ENCODE measurements at regions not wholly inside any gene's neighbourhood (a gene's known extent, or its start where the extent isn't known, plus 50 kb on each side); places are given as distances from the start of the nearest gene placed in this dataset.

DNA sequence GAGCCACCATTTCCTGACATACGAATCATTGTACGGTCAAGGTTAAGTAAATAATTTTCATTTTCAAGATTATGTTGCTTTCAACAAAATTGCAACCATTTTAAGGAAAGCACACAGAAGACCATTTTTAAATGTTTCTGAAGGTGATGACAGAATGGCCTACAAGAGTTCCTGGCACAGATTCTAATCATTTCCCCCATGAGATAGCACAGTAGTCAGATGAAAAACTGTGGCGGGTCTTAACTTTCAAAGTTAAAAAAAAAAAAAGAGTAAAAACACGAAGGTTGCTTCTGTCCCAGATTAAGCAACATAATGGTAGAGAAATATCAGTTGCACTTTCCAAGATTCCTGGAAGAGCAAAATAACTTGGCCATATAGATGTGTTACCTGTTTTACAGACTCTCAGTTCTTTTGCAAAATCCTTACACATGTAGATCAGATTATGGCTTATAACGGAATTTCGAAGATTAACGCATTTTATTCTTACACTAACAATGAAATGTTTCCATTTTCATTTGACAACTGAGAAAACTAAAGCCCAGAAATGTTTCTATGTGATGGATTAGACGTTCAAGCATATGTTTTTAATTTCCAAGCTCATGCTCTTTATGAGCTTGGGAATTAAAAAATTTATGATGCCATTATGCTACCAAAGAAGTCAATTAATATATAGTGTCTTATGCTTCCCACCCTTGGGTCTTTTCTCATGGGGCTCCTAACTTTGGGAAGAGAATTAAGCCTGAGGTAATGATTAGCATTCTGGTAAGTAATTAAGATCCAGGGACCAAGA, 335.1 kb upstream of the CLNK start:
- H3K4me3 ChIP-seq (ENCODE audit: low read depth, low read length) = no peak overlapping the region
- TF ChIP-seq, protein P1, sequence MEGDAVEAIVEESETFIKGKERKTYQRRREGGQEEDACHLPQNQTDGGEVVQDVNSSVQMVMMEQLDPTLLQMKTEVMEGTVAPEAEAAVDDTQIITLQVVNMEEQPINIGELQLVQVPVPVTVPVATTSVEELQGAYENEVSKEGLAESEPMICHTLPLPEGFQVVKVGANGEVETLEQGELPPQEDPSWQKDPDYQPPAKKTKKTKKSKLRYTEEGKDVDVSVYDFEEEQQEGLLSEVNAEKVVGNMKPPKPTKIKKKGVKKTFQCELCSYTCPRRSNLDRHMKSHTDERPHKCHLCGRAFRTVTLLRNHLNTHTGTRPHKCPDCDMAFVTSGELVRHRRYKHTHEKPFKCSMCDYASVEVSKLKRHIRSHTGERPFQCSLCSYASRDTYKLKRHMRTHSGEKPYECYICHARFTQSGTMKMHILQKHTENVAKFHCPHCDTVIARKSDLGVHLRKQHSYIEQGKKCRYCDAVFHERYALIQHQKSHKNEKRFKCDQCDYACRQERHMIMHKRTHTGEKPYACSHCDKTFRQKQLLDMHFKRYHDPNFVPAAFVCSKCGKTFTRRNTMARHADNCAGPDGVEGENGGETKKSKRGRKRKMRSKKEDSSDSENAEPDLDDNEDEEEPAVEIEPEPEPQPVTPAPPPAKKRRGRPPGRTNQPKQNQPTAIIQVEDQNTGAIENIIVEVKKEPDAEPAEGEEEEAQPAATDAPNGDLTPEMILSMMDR (IDR thresholded peaks at IDR 0.05; ENCODE audit: insufficient read depth, low read depth, low read length) = no peak

DNA sequence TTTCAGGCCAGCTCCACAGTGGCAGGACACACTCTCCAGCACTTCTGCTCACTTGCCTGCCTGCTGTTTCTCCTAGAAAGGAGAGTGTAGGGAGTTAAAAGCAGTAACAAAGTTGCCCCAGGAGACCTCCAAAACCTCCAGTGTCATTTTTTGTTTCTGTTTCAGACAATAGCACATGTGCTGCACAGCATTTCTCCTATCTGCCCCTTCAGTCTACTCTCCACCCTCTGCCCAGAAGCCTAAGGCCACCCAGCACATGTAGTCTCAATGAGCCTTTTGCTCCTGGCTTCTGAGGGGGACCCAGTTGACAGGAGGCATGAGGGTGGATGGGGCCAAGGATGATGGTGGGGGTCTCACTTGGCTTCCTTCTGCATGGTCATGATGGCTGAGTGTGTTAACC, 329.6 kb upstream of the CLNK start:
- TF ChIP-seq, protein P1 (IDR thresholded peaks at IDR 0.05; ENCODE audit: insufficient read depth, low read depth, low read length) = no peak
- DNase-seq (ENCODE audit: low read depth) = no peak

More for the DNA sequence above, 335.1 kb upstream of the CLNK start:
- DNase-seq (ENCODE audit: low read depth) = no peak

DNA sequence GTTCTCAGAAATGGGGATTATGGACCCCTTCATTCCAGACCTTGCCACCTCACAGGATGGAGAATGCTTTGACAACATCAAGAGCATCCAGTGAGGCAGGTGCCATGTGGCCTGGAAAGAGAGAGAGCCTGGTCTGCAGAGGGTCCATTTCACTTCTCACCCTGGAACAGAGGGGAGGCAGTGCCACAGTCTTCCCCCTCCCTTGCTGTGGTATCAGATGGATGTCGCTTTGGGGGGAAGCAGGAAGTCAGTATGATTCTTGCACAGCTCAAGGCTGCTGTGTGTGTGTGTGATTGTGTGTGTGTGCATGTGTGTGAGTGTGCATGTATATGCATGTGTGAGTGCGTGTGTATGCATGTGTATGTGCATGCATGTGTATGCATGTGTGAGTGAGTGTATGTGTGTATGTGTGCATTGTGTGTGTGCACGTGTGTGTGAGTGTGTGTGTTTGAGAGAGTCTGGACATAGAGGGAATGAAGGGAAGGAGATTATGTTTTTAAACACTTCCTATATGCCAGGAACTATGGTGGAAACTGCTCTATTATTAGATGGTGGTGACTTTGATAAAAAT, 328.6 kb upstream of the CLNK start:
- DNase-seq (ENCODE audit: low read depth) = no peak
- TF ChIP-seq, protein P1 (IDR thresholded peaks at IDR 0.05; ENCODE audit: insufficient read depth, low read depth, low read length) = no peak
- H3K4me3 ChIP-seq (ENCODE audit: low read depth, low read length) = no peak overlapping the region

More for the DNA sequence above, 329.6 kb upstream of the CLNK start:
- H3K4me3 ChIP-seq (ENCODE audit: low read depth, low read length) = no peak overlapping the region

DNA sequence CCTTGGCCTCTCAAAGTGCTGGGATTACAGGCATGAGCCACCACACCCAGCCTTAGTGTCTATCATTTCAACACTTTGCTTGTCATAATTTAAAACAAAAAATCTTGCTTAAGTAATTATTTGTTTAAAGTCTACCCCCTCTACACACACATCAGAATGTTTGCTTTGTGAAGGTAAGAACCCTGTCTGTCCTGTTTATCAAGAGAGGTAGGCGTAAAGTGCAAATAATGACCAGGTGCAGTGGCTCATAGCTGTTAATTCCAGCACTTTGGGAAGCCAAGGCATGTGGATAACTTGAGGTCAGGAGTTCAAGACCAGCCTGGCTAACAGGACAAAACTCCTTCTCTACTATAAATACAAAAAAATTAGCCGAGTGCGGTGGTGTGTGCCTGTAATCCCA, 326.7 kb upstream of the CLNK start:
- H3K4me3 ChIP-seq (ENCODE audit: low read depth, low read length) = no peak overlapping the region
- TF ChIP-seq, protein P1 (IDR thresholded peaks at IDR 0.05; ENCODE audit: insufficient read depth, low read depth, low read length) = no peak
- no peak for DNase-seq (ENCODE audit: low read depth)

DNA sequence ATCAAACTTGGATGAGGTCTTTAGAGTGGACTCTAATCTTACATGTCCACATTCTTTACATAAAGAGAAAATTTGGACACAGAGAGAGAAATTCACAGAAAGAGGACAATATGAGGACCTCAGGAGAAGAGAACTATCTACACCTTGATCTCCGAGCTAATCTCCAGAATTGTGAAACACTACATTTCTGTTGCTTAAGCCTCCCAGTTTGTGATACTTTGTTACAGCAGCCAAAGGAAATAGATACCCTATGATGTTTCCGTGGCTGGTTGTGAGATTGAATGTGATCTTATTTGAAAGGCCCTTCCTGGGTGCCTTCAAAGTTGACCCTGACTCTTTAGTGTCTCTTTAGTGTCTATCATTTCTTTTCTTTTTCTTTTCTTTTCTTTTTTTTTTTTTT, 326.1 kb upstream of the CLNK start:
- TF ChIP-seq, protein P1 (IDR thresholded peaks at IDR 0.05; ENCODE audit: insufficient read depth, low read depth, low read length) = no peak
- no peak for DNase-seq (ENCODE audit: low read depth)
- H3K4me3 ChIP-seq (ENCODE audit: low read depth, low read length) = no peak overlapping the region

DNA sequence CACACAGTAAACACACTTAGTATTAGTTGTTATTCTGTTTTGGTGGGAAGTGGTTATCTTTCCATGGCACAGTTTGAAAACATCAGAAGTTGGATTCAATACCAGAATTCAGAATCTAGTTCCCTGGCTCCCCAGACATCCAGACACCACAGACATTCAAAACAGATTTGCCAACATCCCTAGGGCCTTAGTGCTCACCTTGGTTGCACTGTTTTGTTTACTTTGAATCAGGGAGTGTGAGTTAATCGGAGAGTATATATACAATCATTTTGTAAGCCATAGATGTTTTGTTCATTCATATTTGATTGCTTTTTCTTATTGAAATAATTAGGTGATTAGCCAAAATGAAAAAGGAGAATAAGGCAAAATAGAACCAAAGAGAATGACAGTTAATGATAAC, 324.7 kb upstream of the CLNK start:
- TF ChIP-seq, protein P1 (IDR thresholded peaks at IDR 0.05; ENCODE audit: insufficient read depth, low read depth, low read length) = no peak
- no peak for DNase-seq (ENCODE audit: low read depth)
- H3K4me3 ChIP-seq (ENCODE audit: low read depth, low read length) = no peak overlapping the region
